Tibial nerve (tissue), 4 donors: ENCODE measurements at regions not wholly inside any gene's neighbourhood (a gene's known extent, or its start where the extent isn't known, plus 50 kb on each side); places are given as distances from the start of the nearest gene placed in this dataset.

ENCODE experiments used
- CTCF ChIP-seq, 5 experiments: fragments of 200-600 bp in 3 of 5; fragments of 450-650 bp in 2 of 5; sonication (generic) in 3 of 5; IDR thresholded peaks; one replicate each; pipeline ENCODE4 v1.5.1; 2016 to 2019; ENCODE audit warnings: antibody characterized with exemption in 5 of 5, mild to moderate bottlenecking in 3 of 5, moderate library complexity in 2 of 5
- EP300 ChIP-seq, 2 donors: sonication (generic); formaldehyde crosslinking; IDR thresholded peaks; one replicate each; pipeline ENCODE4 v1.6.1; 2017; ENCODE audit warnings: antibody characterized with exemption in 2 of 2, mild to moderate bottlenecking in 1 of 2
- POLR2A ChIP-seq, 2 donors: fragments of 450-650 bp; IDR thresholded peaks; one replicate each; pipeline ENCODE4 v1.6.1; 2017; ENCODE audit warnings: antibody characterized with exemption in 2 of 2, mild to moderate bottlenecking in 2 of 2, moderate library complexity in 2 of 2

GRCh38 chr3:35931867-35932266 lies 292.5 kb downstream of the ARPP21 start:
- TF ChIP-seq CTCF (IDR thresholded peaks at IDR 0.05) (no peak), POLR2A (IDR thresholded peaks at IDR 0.05) (no peak), EP300 (IDR thresholded peaks at IDR 0.05) (no peak)
